ENCODE measurements at regions not wholly inside any gene's neighbourhood (a gene's known extent, or its start where the extent isn't known, plus 50 kb on each side); places are given as distances from the start of the nearest gene placed in this dataset.
"Not testable (repeated sequence)": the region's sequence is repeated elsewhere in the genome, so short reads cannot be mapped to it uniquely, and the experiment has no call there.

GRCh38 chr22:47370448-47371262 is 608.2 kb downstream of the TBC1D22A start:
- no peak for DNase-seq (ENCODE audit: low read depth in 3 of 3)

GRCh38 chr22:47369431-47370015 is 607.1 kb downstream of the TBC1D22A start:
- DNase-seq (ENCODE audit: low read depth in 3 of 3), result no peak

GRCh38 chr22:47369020-47369419 is 606.6 kb downstream of the TBC1D22A start:
- DNase-seq (ENCODE audit: low read depth in 3 of 3), result no peak

- DNase-seq (ENCODE audit: low read depth in 3 of 3), result no peak
Measured at GRCh38 chr22:47367993-47368945, 605.8 kb downstream of the TBC1D22A start.

- DNase-seq (ENCODE audit: low read depth in 3 of 3), result no peak
Measured at GRCh38 chr22:47367107-47367690, 604.7 kb downstream of the TBC1D22A start.

- DNase-seq (ENCODE audit: low read depth in 3 of 3), result no peak
Measured at GRCh38 chr22:47366026-47366767, 603.7 kb downstream of the TBC1D22A start.

- no peak for DNase-seq (ENCODE audit: low read depth in 3 of 3)
Measured at GRCh38 chr22:47361247-47361646, 598.8 kb downstream of the TBC1D22A start.

- no peak for DNase-seq (ENCODE audit: low read depth in 3 of 3)
Measured at GRCh38 chr22:47357493-47357892, 595.0 kb downstream of the TBC1D22A start.

GRCh38 chr22:47357086-47357485 is 594.6 kb downstream of the TBC1D22A start:
- DNase-seq (ENCODE audit: low read depth in 3 of 3), result no peak

GRCh38 chr22:47356511-47357011 is 594.1 kb downstream of the TBC1D22A start:
- DNase-seq (ENCODE audit: low read depth in 3 of 3), result no peak

GRCh38 chr22:47355776-47356510 is 593.5 kb downstream of the TBC1D22A start:
- DNase-seq (ENCODE audit: low read depth in 3 of 3), result no peak

- DNase-seq (ENCODE audit: low read depth in 3 of 3), result no peak
Measured at GRCh38 chr22:47355388-47355725, 592.9 kb downstream of the TBC1D22A start.

- DNase-seq (ENCODE audit: low read depth in 3 of 3), result no peak
Measured at GRCh38 chr22:47354668-47355387, 592.4 kb downstream of the TBC1D22A start.

- no peak for DNase-seq (ENCODE audit: low read depth in 3 of 3)
Measured at GRCh38 chr22:47352920-47353700, 590.7 kb downstream of the TBC1D22A start.

GRCh38 chr22:47351836-47352579 is 589.6 kb downstream of the TBC1D22A start:
- DNase-seq (ENCODE audit: low read depth in 3 of 3), result no peak

- DNase-seq (ENCODE audit: low read depth in 3 of 3), result not testable (repeated sequence)
Measured at GRCh38 chr22:47346287-47346686, 583.8 kb downstream of the TBC1D22A start.

- DNase-seq (ENCODE audit: low read depth in 3 of 3), result no peak
Measured at GRCh38 chr22:47345025-47345424, 582.6 kb downstream of the TBC1D22A start.

- no peak for DNase-seq (ENCODE audit: low read depth in 3 of 3)
Measured at GRCh38 chr22:47344414-47344813, 582.0 kb downstream of the TBC1D22A start.

Measured in stimulated activated CD4-positive, alpha-beta T cell treated with anti-CD3 and anti-CD28 coated beads, TNF-alpha, amount 100 ng/mL, for 48 hours (primary cell).